Endothelial cell of umbilical vein (primary cell): ENCODE measurements at regions not wholly inside any gene's neighbourhood (a gene's known extent, or its start where the extent isn't known, plus 50 kb on each side); places are given as distances from the start of the nearest gene placed in this dataset.

Source experiments
- BruUV-seq: library from RNA; stranded (reverse); fragments of 400-500 nt; replicated peaks from 2 replicates; lab custom pipeline; 2021; lab: Mats Ljungman, UMichigan
- CTCF ChIA-PET: fragments of 300-600, 350-600 bp; sonication (Branson Sonifier 250); formaldehyde crosslinking; loops from one replicate; lab custom pipeline; 2021; ENCODE audit warnings: antibody characterized with exemption, inconsistent platforms; lab: Charles Lee
- POLR2A ChIA-PET: fragments of 300-600, 350-600 bp; sonication (Branson Sonifier 250); formaldehyde crosslinking; loops from one replicate; lab custom pipeline; 2021; ENCODE audit warnings: antibody characterized with exemption, inconsistent platforms; lab: Charles Lee
- DNase-seq: peaks from one replicate; pipeline ENCODE4 v3.0.0-alpha.2; 2011; ENCODE audit warnings: low read depth, low spot score
- FAIRE-seq: peaks from 2 replicates; lab custom pipeline; 2011; peaks lifted over from hg19 to GRCh38; lab: Jason Lieb, UNC
- H2AFZ ChIP-seq: 2 replicates; pipeline ENCODE4 v1.6.0; 2012; ENCODE audit warnings: low read depth, low read length, control low read depth, inconsistent platforms
- H3K27ac ChIP-seq: 2 replicates; pipeline ENCODE4 v1.5.1; 2011; ENCODE audit warnings: low read depth, mild to moderate bottlenecking, control low read depth, low read length, moderate library complexity; ENCODE audit not compliant: insufficient read depth
- H3K27me3 ChIP-seq, 2 experiments: 2 replicates each; pipeline versions ENCODE4 v1.6.0 to v1.6.1; 2011; ENCODE audit warnings: low read length in 2 of 2, mixed read lengths in 1 of 2; ENCODE audit not compliant: control insufficient read depth in 2 of 2, insufficient read depth in 2 of 2
- H3K36me3 ChIP-seq, 2 experiments: 2 replicates in 1 of 2; 3 replicates in 1 of 2; pipeline ENCODE4 v1.5.1; 2011; ENCODE audit warnings: low read length in 2 of 2, mild to moderate bottlenecking in 1 of 2, moderate library complexity in 1 of 2; ENCODE audit not compliant: control insufficient read depth in 2 of 2, insufficient read depth in 2 of 2; ENCODE audit errors: extremely low read depth in 1 of 2
- H3K4me1 ChIP-seq: 3 replicates; pipeline ENCODE4 v1.5.1; 2011; ENCODE audit warnings: mild to moderate bottlenecking, low read length; ENCODE audit not compliant: control insufficient read depth, insufficient read depth; ENCODE audit errors: extremely low read depth
- H3K4me2 ChIP-seq: 2 replicates; pipeline ENCODE4 v1.6.1; 2011; ENCODE audit warnings: low read length, control low read depth, mixed read lengths; ENCODE audit not compliant: insufficient read depth
- H3K4me3 ChIP-seq, 3 experiments: fragments of 200-600 bp in 1 of 3; sonication (generic), shearing (Covaris generic) in 1 of 3; replicated peaks in 1 of 3; 2 replicates each; pipeline ENCODE4 v1.5.1; 2011 to 2016; ENCODE audit warnings: control low read depth in 3 of 3, low read length in 3 of 3, mild to moderate bottlenecking in 2 of 3, inconsistent platforms in 1 of 3, low read depth in 1 of 3, moderate library complexity in 1 of 3; ENCODE audit not compliant: insufficient read depth in 1 of 3
- H3K79me2 ChIP-seq: 2 replicates; pipeline ENCODE4 v1.6.0; 2012; ENCODE audit warnings: low read length, inconsistent platforms; ENCODE audit not compliant: control insufficient read depth, insufficient read depth
- H3K9ac ChIP-seq: replicated peaks from 2 replicates; pipeline ENCODE3; 2011; ENCODE audit warnings: low read length, control low read depth; ENCODE audit not compliant: insufficient read depth; ENCODE audit errors: extremely low read depth
- H3K9me1 ChIP-seq: replicated peaks from 3 replicates; pipeline ENCODE4 v1.6.0; 2011; ENCODE audit warnings: mild to moderate bottlenecking, low read length; ENCODE audit not compliant: control insufficient read depth, insufficient read depth; ENCODE audit errors: extremely low read depth
- H3K9me3 ChIP-seq: replicated peaks from 2 replicates; pipeline ENCODE4 v1.5.1; 2012; ENCODE audit warnings: low read length, inconsistent platforms; ENCODE audit not compliant: control insufficient read depth, insufficient read depth
- H4K20me1 ChIP-seq: replicated peaks from 2 replicates; pipeline ENCODE3; 2011; ENCODE audit warnings: mild to moderate bottlenecking, low read length; ENCODE audit not compliant: control insufficient read depth, insufficient read depth; ENCODE audit errors: extremely low read depth
- CTCF ChIP-seq, 2 donors: IDR thresholded peaks; 1 replicate in 1 of 2; 2 replicates in 1 of 2; pipeline ENCODE4 v1.5.1; 2011; ENCODE audit warnings: low read length in 2 of 2, mild to moderate bottlenecking in 2 of 2, moderate library complexity in 2 of 2, control low read depth in 1 of 2, inconsistent platforms in 1 of 2, low read depth in 1 of 2; ENCODE audit not compliant: insufficient read depth in 1 of 2; ENCODE audit errors: extremely low read depth in 1 of 2
- EZH2 ChIP-seq: IDR thresholded peaks from 2 replicates; pipeline ENCODE4 v1.6.1; 2012; ENCODE audit warnings: borderline replicate concordance, low read depth, mild to moderate bottlenecking, moderate library complexity, low read length, inconsistent platforms; ENCODE audit not compliant: severe bottlenecking
- FOS ChIP-seq: IDR thresholded peaks from 2 replicates; pipeline ENCODE4 v1.6.1; 2011; ENCODE audit warnings: mild to moderate bottlenecking, low read length, moderate library complexity, borderline replicate concordance; ENCODE audit not compliant: insufficient read depth
- GATA2 ChIP-seq: IDR thresholded peaks from 2 replicates; pipeline ENCODE4 v1.7.0; 2011; ENCODE audit warnings: low read depth, mild to moderate bottlenecking, moderate library complexity, mixed read lengths, low read length; ENCODE audit not compliant: insufficient read length, insufficient read depth
- JUN ChIP-seq: IDR thresholded peaks from 2 replicates; pipeline ENCODE4 v1.6.1; 2011; ENCODE audit warnings: borderline replicate concordance, low read depth; ENCODE audit not compliant: insufficient read length, insufficient read depth
- MAX ChIP-seq: IDR thresholded peaks from 2 replicates; pipeline ENCODE4 v1.6.1; 2011; ENCODE audit not compliant: insufficient read depth, insufficient read length
- MYC ChIP-seq: IDR thresholded peaks from one replicate; pipeline ENCODE4 v1.6.1; 2011; ENCODE audit warnings: mild to moderate bottlenecking, low read depth, low read length
- POLR2A ChIP-seq: IDR thresholded peaks from 2 replicates; pipeline ENCODE4 v1.6.1; 2012; ENCODE audit warnings: low read depth, mild to moderate bottlenecking, control low read depth, low read length
- POLR2AphosphoS5 ChIP-seq: IDR thresholded peaks from 2 replicates; pipeline ENCODE4 v1.6.1; 2012; ENCODE audit warnings: low read depth, mild to moderate bottlenecking, control low read depth, low read length, moderate library complexity; ENCODE audit not compliant: insufficient read depth
- dilution Hi-C: fragments of 300-500 bp; cut with MboI; formaldehyde crosslinking; loops from one replicate; pipeline ENCODE4 v1.15.0; 2019; ENCODE audit warnings: low sequenced_read_pairs; ENCODE audit not compliant: extremely low pct_ligation_motif_present
- intact Hi-C: fragments of 100-400 bp; cut with micrococcal nuclease; formaldehyde crosslinking; loops from one replicate; pipeline ENCODE4 v1.10.0; 2022

DNA sequence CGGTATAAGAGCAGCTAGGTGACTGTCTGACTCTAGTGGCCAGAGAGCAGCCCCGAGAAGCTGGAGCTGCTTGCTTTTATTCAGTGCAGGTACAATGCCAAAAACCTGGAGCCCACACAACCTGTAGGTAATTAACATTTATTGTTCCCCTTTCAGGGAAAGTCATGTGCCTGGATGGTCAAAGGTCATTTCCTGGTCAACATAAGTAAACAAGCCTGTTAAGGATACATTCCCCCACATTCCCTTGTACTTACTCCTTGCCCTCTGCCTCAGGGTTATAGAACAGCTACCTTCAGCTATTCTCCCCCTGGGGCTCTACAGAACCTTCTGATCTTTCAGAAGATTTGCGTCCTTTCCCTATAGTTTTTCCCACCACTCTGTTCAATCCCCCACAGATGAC is 253.4 kb downstream of the TMA16 start:
- Histone ChIP-seq H3K36me3 (no peaks in the 10 kb centered on the region), H3K4me1 (no peaks in the 10 kb centered on the region), H3K4me3 (no peak overlapping the region), H3K27ac (no peak overlapping the region), H3K9me1 (no peaks in the 10 kb centered on the region), H4K20me1 (no peaks in the 10 kb centered on the region), H3K4me2 (no peak overlapping the region), H2AFZ (no peak overlapping the region), H3K9me3 (no peaks in the 10 kb centered on the region), H3K9ac (no peak overlapping the region), H3K79me2 (no peaks in the 10 kb centered on the region), H3K27me3 (no peaks in the 10 kb centered on the region)
- CTCF ChIA-PET, result no interaction called here
- FAIRE-seq, result no peak
- intact Hi-C loops (no loop called here), dilution Hi-C loops (no loop called here)
- DNase-seq, result no peak
- no TSS peak for BruUV-seq
- POLR2A ChIA-PET, result no interaction called here
- TF ChIP-seq EZH2, result no peak
- no peak for TF ChIP-seq MAX
- TF ChIP-seq FOS, result no peak
- TF ChIP-seq JUN, result no peak
- TF ChIP-seq GATA2, result no peak
- no peak for TF ChIP-seq POLR2A
- TF ChIP-seq CTCF (IDR thresholded peaks at IDR 0.05; ENCODE audit: extremely low read depth in 1 of 2, insufficient read depth in 1 of 2, low read depth in 1 of 2, low read length in 2 of 2), result no peak
- TF ChIP-seq POLR2AphosphoS5, result no peak
- TF ChIP-seq MYC, result no peak
